ENCODE measurements at regions not wholly inside any gene's neighbourhood (a gene's known extent, or its start where the extent isn't known, plus 50 kb on each side); places are given as distances from the start of the nearest gene placed in this dataset.

GRCh38 chr15:35925275-35926006 lies 379.5 kb upstream of the DPH6 start:
- WGBS, 2 donors = 87 to 88% methylated on average over 9 of the region's 9 CpGs
- no peak overlapping the region for H3K27ac ChIP-seq
- no peaks in the 10 kb centered on the region for H3K9me3 ChIP-seq
- TF ChIP-seq POLR2A (IDR thresholded peaks at IDR 0.05) (no peak), EP300 (IDR thresholded peaks at IDR 0.05) (no peak), CTCF (IDR thresholded peaks at IDR 0.05) (no peak)
- no peaks in the 10 kb centered on the region for H3K36me3 ChIP-seq
- DNase-seq (ENCODE audit: low spot score in 2 of 2) = no peak
- peaks cover 0 to 3% (median 0%) of the 10 kb centered on the region in 4 donors for H3K4me1 ChIP-seq
- no peaks in the 10 kb centered on the region for H3K27me3 ChIP-seq
- H3K4me3 ChIP-seq = no peak overlapping the region

GRCh38 chr15:35926007-35926380 lies 380.0 kb upstream of the DPH6 start:
- DNase-seq (ENCODE audit: low spot score in 2 of 2) = no peak

GRCh38 chr15:35928847-35929246 lies 382.9 kb upstream of the DPH6 start:
- Histone ChIP-seq H3K27me3 (no peaks in the 10 kb centered on the region), H3K4me1 (no peaks in the 10 kb centered on the region), H3K9me3 (no peaks in the 10 kb centered on the region), H3K36me3 (no peaks in the 10 kb centered on the region), H3K4me3 (no peak overlapping the region), H3K27ac (no peak overlapping the region)
- WGBS, 2 donors = 91 to 97% methylated on average over 2 of the region's 2 CpGs
- no peak for DNase-seq (ENCODE audit: low spot score in 2 of 2)
- TF ChIP-seq POLR2A (IDR thresholded peaks at IDR 0.05) (no peak), EP300 (IDR thresholded peaks at IDR 0.05) (no peak), CTCF (IDR thresholded peaks at IDR 0.05) (no peak)

More at GRCh38 chr15:35926007-35926380, 380.0 kb upstream of the DPH6 start:
- H3K27ac ChIP-seq = no peak overlapping the region
- no peaks in the 10 kb centered on the region for H3K27me3 ChIP-seq
- H3K36me3 ChIP-seq = no peaks in the 10 kb centered on the region
- H3K4me3 ChIP-seq = no peak overlapping the region
- TF ChIP-seq CTCF (IDR thresholded peaks at IDR 0.05) (no peak), POLR2A (IDR thresholded peaks at IDR 0.05) (no peak), EP300 (IDR thresholded peaks at IDR 0.05) (no peak)
- peaks cover 0 to under 1% (median 0%) of the 10 kb centered on the region in 4 donors for H3K4me1 ChIP-seq
- H3K9me3 ChIP-seq = no peaks in the 10 kb centered on the region

GRCh38 chr15:35929740-35930444 lies 383.9 kb upstream of the DPH6 start:
- Histone ChIP-seq H3K27ac (no peak overlapping the region), H3K4me3 (no peak overlapping the region), H3K9me3 (no peaks in the 10 kb centered on the region), H3K36me3 (no peaks in the 10 kb centered on the region), H3K4me1 (no peaks in the 10 kb centered on the region), H3K27me3 (no peaks in the 10 kb centered on the region)
- TF ChIP-seq CTCF (IDR thresholded peaks at IDR 0.05) (no peak), EP300 (IDR thresholded peaks at IDR 0.05) (no peak), POLR2A (IDR thresholded peaks at IDR 0.05) (no peak)
- no peak for DNase-seq (ENCODE audit: low spot score in 2 of 2)
- WGBS, 2 donors = 68 to 84% methylated on average over 4 of the region's 4 CpGs

GRCh38 chr15:35931799-35932341 lies 385.9 kb upstream of the DPH6 start:
- TF ChIP-seq EP300 (IDR thresholded peaks at IDR 0.05) = no peak
- TF ChIP-seq CTCF (IDR thresholded peaks at IDR 0.05) = no peak
- TF ChIP-seq POLR2A (IDR thresholded peaks at IDR 0.05) = no peak
- Histone ChIP-seq H3K9me3 (no peaks in the 10 kb centered on the region), H3K36me3 (no peaks in the 10 kb centered on the region), H3K27me3 (no peaks in the 10 kb centered on the region), H3K4me1 (no peaks in the 10 kb centered on the region), H3K4me3 (no peak overlapping the region), H3K27ac (no peak overlapping the region)
- DNase-seq (ENCODE audit: low spot score in 2 of 2) = no peak
- 68 to 80% methylated on average over 2 of the region's 2 CpGs for WGBS, 2 donors

All from tibial nerve (tissue), 4 donors.